Astrocyte (in vitro differentiated cells and primary cell): ENCODE measurements at regions not wholly inside any gene's neighbourhood (a gene's known extent, or its start where the extent isn't known, plus 50 kb on each side); places are given as distances from the start of the nearest gene placed in this dataset.
A peak's percentile ranks its signal among the peaks of the same experiment; 100 is the strongest.

Source experiments
- DNase-seq: peaks from one replicate; pipeline ENCODE4 v3.0.0-alpha.2; 2010; ENCODE audit warnings: low read depth
- FAIRE-seq: peaks from 2 replicates; lab custom pipeline; 2011; peaks lifted over from hg19 to GRCh38; lab: Jason Lieb, UNC
- H2AFZ ChIP-seq: 2 replicates; pipeline ENCODE4 v1.6.0; 2012; ENCODE audit warnings: low read depth, low read length, inconsistent platforms
- H3K27ac ChIP-seq: 2 replicates; pipeline ENCODE4 v1.5.1; 2011; ENCODE audit warnings: low read depth, low read length, inconsistent platforms
- H3K27me3 ChIP-seq: 2 replicates; pipeline ENCODE4 v1.6.0; 2011; ENCODE audit warnings: low read length, inconsistent platforms; ENCODE audit not compliant: insufficient read depth
- H3K36me3 ChIP-seq: 2 replicates; pipeline ENCODE4 v1.5.1; 2011; ENCODE audit warnings: low read length, inconsistent platforms; ENCODE audit not compliant: insufficient read depth
- H3K4me1 ChIP-seq: 2 replicates; pipeline ENCODE4 v1.5.1; 2011; ENCODE audit warnings: low read length, inconsistent platforms; ENCODE audit not compliant: insufficient read depth
- H3K4me2 ChIP-seq: 2 replicates; pipeline ENCODE4 v1.6.0; 2012; ENCODE audit warnings: low read length, inconsistent platforms
- H3K4me3 ChIP-seq: 2 replicates; pipeline ENCODE4 v1.5.1; 2011; ENCODE audit warnings: low read depth, mild to moderate bottlenecking, low read length, inconsistent platforms; ENCODE audit not compliant: insufficient read depth
- H3K79me2 ChIP-seq: 2 replicates; pipeline ENCODE4 v1.6.0; 2012; ENCODE audit warnings: mild to moderate bottlenecking, low read length, inconsistent platforms; ENCODE audit not compliant: insufficient read depth
- H3K9ac ChIP-seq: 2 replicates; pipeline ENCODE4 v1.6.0; 2012; ENCODE audit warnings: mild to moderate bottlenecking, low read length, inconsistent platforms
- H3K9me3 ChIP-seq: 2 replicates; pipeline ENCODE4 v1.5.1; 2012; ENCODE audit warnings: low read depth, mild to moderate bottlenecking, low read length, inconsistent platforms; ENCODE audit not compliant: insufficient read depth
- H4K20me1 ChIP-seq: 2 replicates; pipeline ENCODE4 v1.6.0; 2012; ENCODE audit warnings: low read length, inconsistent platforms; ENCODE audit not compliant: insufficient read depth
- H3K27ac Mint-ChIP-seq: one replicate; pipeline ENCODE4 v1.8.0; 2021; ENCODE audit warnings: mild to moderate bottlenecking, mixed read lengths; ENCODE audit not compliant: unreplicated experiment
- H3K27me3 Mint-ChIP-seq: one replicate; pipeline ENCODE4 v1.8.0; 2021; ENCODE audit warnings: low read depth, mixed read lengths; ENCODE audit not compliant: unreplicated experiment
- H3K36me3 Mint-ChIP-seq: one replicate; pipeline ENCODE4 v1.8.0; 2021; ENCODE audit warnings: low read depth, mixed read lengths; ENCODE audit not compliant: unreplicated experiment
- H3K4me1 Mint-ChIP-seq: one replicate; pipeline ENCODE4 v1.8.0; 2021; ENCODE audit warnings: low read depth, mixed read lengths; ENCODE audit not compliant: unreplicated experiment
- H3K4me3 Mint-ChIP-seq: one replicate; pipeline ENCODE4 v1.8.0; 2021; ENCODE audit warnings: mild to moderate bottlenecking, moderate library complexity, mixed read lengths; ENCODE audit not compliant: unreplicated experiment
- H3K9me3 Mint-ChIP-seq: one replicate; pipeline ENCODE4 v1.8.0; 2021; ENCODE audit warnings: mild to moderate bottlenecking, mixed read lengths; ENCODE audit not compliant: unreplicated experiment
- CTCF ChIP-seq: IDR thresholded peaks from 2 replicates; pipeline ENCODE4 v1.5.1; 2011; ENCODE audit warnings: low read depth, mild to moderate bottlenecking, inconsistent platforms, low read length, moderate library complexity; ENCODE audit not compliant: insufficient read depth
- EZH2 ChIP-seq: IDR thresholded peaks from 2 replicates; pipeline ENCODE4 v1.6.1; 2012; ENCODE audit warnings: mild to moderate bottlenecking, low read length, inconsistent platforms; ENCODE audit not compliant: insufficient read depth

GRCh38 chr1:114324662-114324965, 170.9 kb upstream of the SYT6 start:
- H3K4me3 ChIP-seq = no peak overlapping the region
- H3K4me1 ChIP-seq = peaks cover 18% of the 10 kb centered on the region
- H3K4me3 Mint-ChIP-seq = no peak overlapping the region
- no peak for FAIRE-seq
- H3K27ac Mint-ChIP-seq = no peak overlapping the region
- no peaks in the 10 kb centered on the region for H3K36me3 ChIP-seq
- H3K27me3 Mint-ChIP-seq = peaks cover 5% of the 10 kb centered on the region
- peaks cover 17% of the 10 kb centered on the region for H3K4me1 Mint-ChIP-seq
- no peaks in the 10 kb centered on the region for H4K20me1 ChIP-seq
- H3K36me3 Mint-ChIP-seq = no peaks in the 10 kb centered on the region
- DNase-seq = no peak
- H3K79me2 ChIP-seq = no peaks in the 10 kb centered on the region
- TF ChIP-seq CTCF (no peak), EZH2 (no peak)
- H3K9me3 Mint-ChIP-seq = no peaks in the 10 kb centered on the region
- no peak overlapping the region for H3K27ac ChIP-seq
- no peak overlapping the region for H2AFZ ChIP-seq
- no peaks in the 10 kb centered on the region for H3K9me3 ChIP-seq
- no peaks in the 10 kb centered on the region for H3K27me3 ChIP-seq
- no peak overlapping the region for H3K9ac ChIP-seq
- no peak overlapping the region for H3K4me2 ChIP-seq

- H3K36me3 ChIP-seq = no peaks in the 10 kb centered on the region
- no peak overlapping the region for H3K4me2 ChIP-seq
- H3K27me3 Mint-ChIP-seq = peaks cover 5% of the 10 kb centered on the region
- H3K9me3 ChIP-seq = no peaks in the 10 kb centered on the region
- no peak overlapping the region for H3K27ac ChIP-seq
- no peak overlapping the region for H2AFZ ChIP-seq
- H3K27ac Mint-ChIP-seq = no peak overlapping the region
- no peak overlapping the region for H3K4me3 ChIP-seq
- H3K4me3 Mint-ChIP-seq = no peak overlapping the region
- H3K9me3 Mint-ChIP-seq = no peaks in the 10 kb centered on the region
- H3K9ac ChIP-seq = no peak overlapping the region
- no peaks in the 10 kb centered on the region for H3K79me2 ChIP-seq
- H3K36me3 Mint-ChIP-seq = no peaks in the 10 kb centered on the region
- H3K4me1 ChIP-seq = peaks cover 23% of the 10 kb centered on the region
- TF ChIP-seq CTCF (no peak), EZH2 (no peak)
- H4K20me1 ChIP-seq = no peaks in the 10 kb centered on the region
- no peaks in the 10 kb centered on the region for H3K27me3 ChIP-seq
- DNase-seq (no peak), FAIRE-seq (no peak)
- H3K4me1 Mint-ChIP-seq = peaks cover 22% of the 10 kb centered on the region
Measured at GRCh38 chr1:114323959-114324661, 170.4 kb upstream of the SYT6 start.

GRCh38 chr1:114322734-114323133, 169.1 kb upstream of the SYT6 start:
- H3K9ac ChIP-seq = no peak overlapping the region
- Mint-ChIP-seq H3K9me3 (no peaks in the 10 kb centered on the region), H3K36me3 (no peaks in the 10 kb centered on the region), H3K27ac (no peak overlapping the region), H3K27me3 (no peaks in the 10 kb centered on the region), H3K4me3 (no peak overlapping the region), H3K4me1 (peaks cover 24% of the 10 kb centered on the region)
- H3K4me1 ChIP-seq = peaks cover 26% of the 10 kb centered on the region
- H2AFZ ChIP-seq = no peak overlapping the region
- H3K36me3 ChIP-seq = no peaks in the 10 kb centered on the region
- H3K4me2 ChIP-seq = no peak overlapping the region
- no peak for FAIRE-seq
- H3K4me3 ChIP-seq = no peak overlapping the region
- H3K9me3 ChIP-seq = no peaks in the 10 kb centered on the region
- TF ChIP-seq EZH2 (no peak), CTCF (no peak)
- peak; percentile 69 for DNase-seq
- no peaks in the 10 kb centered on the region for H3K79me2 ChIP-seq
- no peak overlapping the region for H3K27ac ChIP-seq
- no peaks in the 10 kb centered on the region for H4K20me1 ChIP-seq
- H3K27me3 ChIP-seq = no peaks in the 10 kb centered on the region
